ENCODE measurements at regions not wholly inside any gene's neighbourhood (a gene's known extent, or its start where the extent isn't known, plus 50 kb on each side); places are given as distances from the start of the nearest gene placed in this dataset.
"Not testable (repeated sequence)": the region's sequence is repeated elsewhere in the genome, so short reads cannot be mapped to it uniquely, and the experiment has no call there.

- Histone ChIP-seq H3K4me3 (replicated peaks; ENCODE audit: low read depth, low read length) (no peak overlapping the region), H3K27me3 (replicated peaks; ENCODE audit: control insufficient read depth, insufficient read depth, low read length) (no peaks in the 10 kb centered on the region), H3K36me3 (ENCODE audit: control insufficient read depth, insufficient read depth, low read length) (no peaks in the 10 kb centered on the region)
- no peak for DNase-seq (ENCODE audit: extremely low read depth, insufficient read length)
- TF ChIP-seq CTCF (IDR thresholded peaks at IDR 0.05; ENCODE audit: insufficient read depth, low read length, poor library complexity, severe bottlenecking): no peak
Observed at GRCh38 chr14:82009993-82010392, 476.3 kb upstream of the SEL1L start.

GRCh38 chr14:82011460-82011859 is 477.8 kb upstream of the SEL1L start:
- no peak for TF ChIP-seq CTCF (IDR thresholded peaks at IDR 0.05; ENCODE audit: insufficient read depth, low read length, poor library complexity, severe bottlenecking)
- H3K36me3 ChIP-seq (ENCODE audit: control insufficient read depth, insufficient read depth, low read length): no peaks in the 10 kb centered on the region
- no peak overlapping the region for H3K4me3 ChIP-seq (replicated peaks; ENCODE audit: low read depth, low read length)
- no peak for DNase-seq (ENCODE audit: extremely low read depth, insufficient read length)
- no peaks in the 10 kb centered on the region for H3K27me3 ChIP-seq (replicated peaks; ENCODE audit: control insufficient read depth, insufficient read depth, low read length)

GRCh38 chr14:82029038-82029437 is 495.4 kb upstream of the SEL1L start:
- TF ChIP-seq CTCF (IDR thresholded peaks at IDR 0.05; ENCODE audit: insufficient read depth, low read length, poor library complexity, severe bottlenecking): no peak
- DNase-seq (ENCODE audit: extremely low read depth, insufficient read length): no peak
- no peaks in the 10 kb centered on the region for H3K36me3 ChIP-seq (ENCODE audit: control insufficient read depth, insufficient read depth, low read length)
- no peaks in the 10 kb centered on the region for H3K27me3 ChIP-seq (replicated peaks; ENCODE audit: control insufficient read depth, insufficient read depth, low read length)
- no peak overlapping the region for H3K4me3 ChIP-seq (replicated peaks; ENCODE audit: low read depth, low read length)

GRCh38 chr14:82035397-82035796 is 501.7 kb upstream of the SEL1L start:
- no peak for DNase-seq (ENCODE audit: extremely low read depth, insufficient read length)
- Histone ChIP-seq H3K27me3 (replicated peaks; ENCODE audit: control insufficient read depth, insufficient read depth, low read length) (no peaks in the 10 kb centered on the region), H3K4me3 (replicated peaks; ENCODE audit: low read depth, low read length) (no peak overlapping the region), H3K36me3 (ENCODE audit: control insufficient read depth, insufficient read depth, low read length) (no peaks in the 10 kb centered on the region)
- no peak for TF ChIP-seq CTCF (IDR thresholded peaks at IDR 0.05; ENCODE audit: insufficient read depth, low read length, poor library complexity, severe bottlenecking)

GRCh38 chr14:82038066-82038465 is 504.4 kb upstream of the SEL1L start:
- not testable (repeated sequence) for H3K27me3 ChIP-seq (replicated peaks; ENCODE audit: control insufficient read depth, insufficient read depth, low read length); H3K4me3 ChIP-seq (replicated peaks; ENCODE audit: low read depth, low read length); DNase-seq (ENCODE audit: extremely low read depth, insufficient read length); H3K36me3 ChIP-seq (ENCODE audit: control insufficient read depth, insufficient read depth, low read length)

GRCh38 chr14:82045339-82045738 is 511.7 kb upstream of the SEL1L start:
- no peaks in the 10 kb centered on the region for H3K27me3 ChIP-seq (replicated peaks; ENCODE audit: control insufficient read depth, insufficient read depth, low read length)
- no peak for DNase-seq (ENCODE audit: extremely low read depth, insufficient read length)
- no peaks in the 10 kb centered on the region for H3K36me3 ChIP-seq (ENCODE audit: control insufficient read depth, insufficient read depth, low read length)
- TF ChIP-seq CTCF (IDR thresholded peaks at IDR 0.05; ENCODE audit: insufficient read depth, low read length, poor library complexity, severe bottlenecking): no peak
- H3K4me3 ChIP-seq (replicated peaks; ENCODE audit: low read depth, low read length): no peak overlapping the region
